GM12878 (cell line): ENCODE measurements at regions not wholly inside any gene's neighbourhood (a gene's known extent, or its start where the extent isn't known, plus 50 kb on each side); places are given as distances from the start of the nearest gene placed in this dataset.

Experiments
- ATAC-seq: fragments of 200-7000 bp; cut with Tn5 transposase; 3 replicates; pipeline ENCODE4 v1.9.1; 2020; ENCODE audit warnings: mild to moderate bottlenecking, moderate library complexity
- BruUV-seq: library from RNA; stranded (reverse); fragments of 400-500 nt; replicated peaks from 2 replicates; lab custom pipeline; 2021; lab: Mats Ljungman, UMichigan
- CTCF ChIA-PET: fragments of 300-600 bp; sonication (Branson Sonifier 250); formaldehyde crosslinking; extraction: SDS; loops from one replicate; lab custom pipeline; 2021; ENCODE audit warnings: inconsistent platforms; lab: Yijun Ruan, JAX
- POLR2A ChIA-PET: fragments of 350-600 bp; formaldehyde crosslinking; extraction: SDS; loops from one replicate; lab custom pipeline; 2021; ENCODE audit warnings: inconsistent platforms; lab: Charles Lee
- RAD21 ChIA-PET: fragments of 300-600 bp; sonication (Branson Sonifier 250); formaldehyde crosslinking; loops from one replicate; lab custom pipeline; 2023; ENCODE audit warnings: antibody characterized with exemption; ENCODE audit not compliant: unreplicated experiment; lab: Charles Lee
- SMC1A ChIA-PET: fragments of 300-600 bp; sonication (Branson Sonifier 250); formaldehyde crosslinking; loops from one replicate; lab custom pipeline; 2023; ENCODE audit not compliant: unreplicated experiment, uncharacterized antibody; lab: Charles Lee
- DNase-seq: peaks from one replicate; pipeline ENCODE4 v3.0.0-alpha.2; 2011; ENCODE audit warnings: low read depth, low spot score
- FAIRE-seq: peaks from 3 replicates; lab custom pipeline; 2011; peaks lifted over from hg19 to GRCh38; lab: Jason Lieb, UNC
- H2AFZ ChIP-seq: 2 replicates; pipeline ENCODE4 v1.6.0; 2011; ENCODE audit warnings: low read depth, low read length, control low read depth; ENCODE audit not compliant: control insufficient read depth
- H3K27ac ChIP-seq: 2 replicates; pipeline ENCODE4 v1.5.1; 2011; ENCODE audit warnings: control low read depth; ENCODE audit not compliant: control insufficient read depth, insufficient read depth
- H3K27me3 ChIP-seq, 2 experiments: replicated peaks in 1 of 2; 2 replicates each; pipeline versions ENCODE4 v1.6.0 to v1.6.1; 2011; ENCODE audit warnings: low read length in 1 of 2; ENCODE audit not compliant: control insufficient read depth in 2 of 2, insufficient read depth in 2 of 2
- H3K36me3 ChIP-seq, 2 experiments: 2 replicates each; pipeline ENCODE4 v1.5.1; 2011; ENCODE audit warnings: low read length in 1 of 2; ENCODE audit not compliant: control insufficient read depth in 2 of 2, insufficient read depth in 2 of 2
- H3K4me1 ChIP-seq: 2 replicates; pipeline ENCODE4 v1.6.1; 2011; ENCODE audit warnings: mild to moderate bottlenecking, low read length, moderate library complexity, mixed read lengths; ENCODE audit not compliant: control insufficient read depth, insufficient read depth
- H3K4me2 ChIP-seq: 2 replicates; pipeline ENCODE4 v1.6.0; 2011; ENCODE audit warnings: control low read depth; ENCODE audit not compliant: control insufficient read depth, insufficient read depth
- H3K4me3 ChIP-seq: fragments of 200-600 bp; sonication (generic); 2 replicates; pipeline ENCODE4 v1.5.1; 2016
- H3K79me2 ChIP-seq: 2 replicates; pipeline ENCODE4 v1.6.0; 2011; ENCODE audit warnings: low read length; ENCODE audit not compliant: control insufficient read depth, insufficient read depth
- H3K9ac ChIP-seq: 2 replicates; pipeline ENCODE4 v1.8.0; 2011; ENCODE audit warnings: low read length, control low read depth, mixed read lengths; ENCODE audit not compliant: control insufficient read depth, insufficient read depth
- H3K9me3 ChIP-seq: replicated peaks from 3 replicates; pipeline ENCODE4 v1.5.1; 2011; ENCODE audit warnings: mild to moderate bottlenecking, low read length; ENCODE audit not compliant: control insufficient read depth, insufficient read depth
- H4K20me1 ChIP-seq: 2 replicates; pipeline ENCODE4 v1.6.0; 2011; ENCODE audit not compliant: control insufficient read depth, insufficient read depth
- CHD4 ChIP-seq: fragments of 200-600 bp; sonication (generic); IDR thresholded peaks from 2 replicates; pipeline ENCODE4 v1.6.1; 2016; ENCODE audit warnings: mild to moderate bottlenecking
- CREB1 ChIP-seq: IDR thresholded peaks from 2 replicates; pipeline ENCODE4 v1.6.1; 2012; ENCODE audit warnings: low read depth, mild to moderate bottlenecking, inconsistent platforms
- FOS ChIP-seq: IDR thresholded peaks from 3 replicates; pipeline ENCODE4 v1.6.1; 2011; ENCODE audit warnings: borderline replicate concordance; ENCODE audit not compliant: insufficient read length; ENCODE audit errors: extremely low read depth
- IKZF1 ChIP-seq: fragments of 450-650 bp; conservative IDR thresholded peaks from 2 replicates; pipeline ENCODE4 v1.6.1; 2017; ENCODE audit warnings: antibody characterized with exemption, mild to moderate bottlenecking
- KDM1A ChIP-seq: fragments of 200-600 bp; sonication (generic); IDR thresholded peaks from 2 replicates; pipeline ENCODE4 v1.6.1; 2016; ENCODE audit warnings: borderline replicate concordance
- KLF5 ChIP-seq: fragments of 450-650 bp; IDR thresholded peaks from 2 replicates; pipeline ENCODE4 v1.6.1; 2014; ENCODE audit warnings: mild to moderate bottlenecking; ENCODE audit not compliant: partially characterized antibody
- MTA2 ChIP-seq: fragments of 450-650 bp; IDR thresholded peaks from 2 replicates; pipeline ENCODE4 v1.6.1; 2016; ENCODE audit warnings: low read depth, mild to moderate bottlenecking, moderate library complexity
- NBN ChIP-seq: fragments of 450-650 bp; IDR thresholded peaks from 2 replicates; pipeline ENCODE4 v1.6.1; 2016
- NFIC ChIP-seq: IDR thresholded peaks from 2 replicates; pipeline ENCODE4 v1.6.1; 2012; ENCODE audit warnings: low read depth, mild to moderate bottlenecking, inconsistent platforms, low read length, moderate library complexity
- PKNOX1 ChIP-seq: fragments of 450-650 bp; IDR thresholded peaks from 2 replicates; pipeline ENCODE4 v1.6.1; 2016; ENCODE audit warnings: mild to moderate bottlenecking
- SMC3 ChIP-seq: IDR thresholded peaks from 2 replicates; pipeline ENCODE4 v1.6.1; 2011; ENCODE audit warnings: low read length, improper control_type of control experiment, borderline replicate concordance
- WRNIP1 ChIP-seq: IDR thresholded peaks from 2 replicates; pipeline ENCODE4 v1.6.1; 2011; ENCODE audit warnings: low read depth, low read length, improper control_type of control experiment, borderline replicate concordance
- ZBTB40 ChIP-seq: fragments of 450-650 bp; IDR thresholded peaks from 2 replicates; pipeline ENCODE4 v1.6.1; 2016; ENCODE audit warnings: mild to moderate bottlenecking, moderate library complexity, borderline replicate concordance
- WGBS: methylation state at CpG from one replicate; pipeline ENCODE4 v1.1.6; 2016; ENCODE audit warnings: low lambda C conversion rate; ENCODE audit not compliant: insufficient replicate concordance, insufficient coverage; ENCODE audit errors: missing lambda C conversion rate; 5-methylcytosine and 5-hydroxymethylcytosine counted together
- in situ Hi-C: fragments of 300-500 bp; cut with MboI; formaldehyde crosslinking; loops from 9 replicates; pipeline ENCODE4 v1.14.3; 2018; ENCODE audit warnings: mixed read lengths
- intact Hi-C: fragments of 100-400 bp; cut with micrococcal nuclease; formaldehyde crosslinking; loops from one replicate; pipeline ENCODE4 v1.14.2; 2022; ENCODE audit not compliant: unreplicated experiment
- TF ChIP-seq, protein P1 (sequence below): fragments of 450-650 bp; conservative IDR thresholded peaks from 2 replicates; pipeline ENCODE4 v1.6.1; 2017; ENCODE audit warnings: mild to moderate bottlenecking, moderate library complexity
- TF ChIP-seq, protein P2 (sequence below): fragments of 450-650 bp; IDR thresholded peaks from 2 replicates; pipeline ENCODE4 v1.6.1; 2017; ENCODE audit warnings: mild to moderate bottlenecking, moderate library complexity

GRCh38 chr14:57085801-57086200 lies 182.9 kb downstream of the EXOC5 start:
- BruUV-seq: no TSS peak
- CTCF ChIA-PET: no interaction called here
- no peak overlapping the region for H3K4me3 ChIP-seq
- H3K27me3 ChIP-seq: no peaks in the 10 kb centered on the region; a peak in 1 of 4 replicates
- RAD21 ChIA-PET: no interaction called here
- intact Hi-C loops: no loop called here
- H3K9me3 ChIP-seq: no peaks in the 10 kb centered on the region
- H3K9ac ChIP-seq: no peak overlapping the region
- POLR2A ChIA-PET: no interaction called here
- no peaks in the 10 kb centered on the region for H3K79me2 ChIP-seq
- ATAC-seq (no peak), FAIRE-seq (no peak), DNase-seq (no peak)
- no peak overlapping the region for H3K4me2 ChIP-seq
- H4K20me1 ChIP-seq: no peaks in the 10 kb centered on the region
- H3K4me1 ChIP-seq: no peaks in the 10 kb centered on the region
- 58% methylated on average over 3 of the region's 3 CpGs for WGBS
- SMC1A ChIA-PET: no interaction called here
- H2AFZ ChIP-seq: no peak overlapping the region
- no peaks in the 10 kb centered on the region for H3K36me3 ChIP-seq
- in situ Hi-C loops: no loop called here
- no peak overlapping the region for H3K27ac ChIP-seq
- TF ChIP-seq, protein P1, sequence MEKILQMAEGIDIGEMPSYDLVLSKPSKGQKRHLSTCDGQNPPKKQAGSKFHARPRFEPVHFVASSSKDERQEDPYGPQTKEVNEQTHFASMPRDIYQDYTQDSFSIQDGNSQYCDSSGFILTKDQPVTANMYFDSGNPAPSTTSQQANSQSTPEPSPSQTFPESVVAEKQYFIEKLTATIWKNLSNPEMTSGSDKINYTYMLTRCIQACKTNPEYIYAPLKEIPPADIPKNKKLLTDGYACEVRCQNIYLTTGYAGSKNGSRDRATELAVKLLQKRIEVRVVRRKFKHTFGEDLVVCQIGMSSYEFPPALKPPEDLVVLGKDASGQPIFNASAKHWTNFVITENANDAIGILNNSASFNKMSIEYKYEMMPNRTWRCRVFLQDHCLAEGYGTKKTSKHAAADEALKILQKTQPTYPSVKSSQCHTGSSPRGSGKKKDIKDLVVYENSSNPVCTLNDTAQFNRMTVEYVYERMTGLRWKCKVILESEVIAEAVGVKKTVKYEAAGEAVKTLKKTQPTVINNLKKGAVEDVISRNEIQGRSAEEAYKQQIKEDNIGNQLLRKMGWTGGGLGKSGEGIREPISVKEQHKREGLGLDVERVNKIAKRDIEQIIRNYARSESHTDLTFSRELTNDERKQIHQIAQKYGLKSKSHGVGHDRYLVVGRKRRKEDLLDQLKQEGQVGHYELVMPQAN: no peak
- TF ChIP-seq, protein P2, sequence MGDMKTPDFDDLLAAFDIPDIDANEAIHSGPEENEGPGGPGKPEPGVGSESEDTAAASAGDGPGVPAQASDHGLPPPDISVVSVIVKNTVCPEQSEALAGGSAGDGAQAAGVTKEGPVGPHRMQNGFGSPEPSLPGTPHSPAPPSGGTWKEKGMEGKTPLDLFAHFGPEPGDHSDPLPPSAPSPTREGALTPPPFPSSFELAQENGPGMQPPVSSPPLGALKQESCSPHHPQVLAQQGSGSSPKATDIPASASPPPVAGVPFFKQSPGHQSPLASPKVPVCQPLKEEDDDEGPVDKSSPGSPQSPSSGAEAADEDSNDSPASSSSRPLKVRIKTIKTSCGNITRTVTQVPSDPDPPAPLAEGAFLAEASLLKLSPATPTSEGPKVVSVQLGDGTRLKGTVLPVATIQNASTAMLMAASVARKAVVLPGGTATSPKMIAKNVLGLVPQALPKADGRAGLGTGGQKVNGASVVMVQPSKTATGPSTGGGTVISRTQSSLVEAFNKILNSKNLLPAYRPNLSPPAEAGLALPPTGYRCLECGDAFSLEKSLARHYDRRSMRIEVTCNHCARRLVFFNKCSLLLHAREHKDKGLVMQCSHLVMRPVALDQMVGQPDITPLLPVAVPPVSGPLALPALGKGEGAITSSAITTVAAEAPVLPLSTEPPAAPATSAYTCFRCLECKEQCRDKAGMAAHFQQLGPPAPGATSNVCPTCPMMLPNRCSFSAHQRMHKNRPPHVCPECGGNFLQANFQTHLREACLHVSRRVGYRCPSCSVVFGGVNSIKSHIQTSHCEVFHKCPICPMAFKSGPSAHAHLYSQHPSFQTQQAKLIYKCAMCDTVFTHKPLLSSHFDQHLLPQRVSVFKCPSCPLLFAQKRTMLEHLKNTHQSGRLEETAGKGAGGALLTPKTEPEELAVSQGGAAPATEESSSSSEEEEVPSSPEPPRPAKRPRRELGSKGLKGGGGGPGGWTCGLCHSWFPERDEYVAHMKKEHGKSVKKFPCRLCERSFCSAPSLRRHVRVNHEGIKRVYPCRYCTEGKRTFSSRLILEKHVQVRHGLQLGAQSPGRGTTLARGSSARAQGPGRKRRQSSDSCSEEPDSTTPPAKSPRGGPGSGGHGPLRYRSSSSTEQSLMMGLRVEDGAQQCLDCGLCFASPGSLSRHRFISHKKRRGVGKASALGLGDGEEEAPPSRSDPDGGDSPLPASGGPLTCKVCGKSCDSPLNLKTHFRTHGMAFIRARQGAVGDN: no peak
- no peak for TF ChIP-seq CHD4
- TF ChIP-seq KLF5: no peak
- no peak for TF ChIP-seq PKNOX1
- TF ChIP-seq MTA2: no peak
- TF ChIP-seq CREB1: no peak
- no peak for TF ChIP-seq FOS
- TF ChIP-seq KDM1A: no peak
- no peak for TF ChIP-seq IKZF1
- TF ChIP-seq NBN: no peak
- TF ChIP-seq NFIC: no peak
- no peak for TF ChIP-seq SMC3
- no peak for TF ChIP-seq WRNIP1
- TF ChIP-seq ZBTB40: no peak
